K562 (cell line): ENCODE measurements at regions not wholly inside any gene's neighbourhood (a gene's known extent, or its start where the extent isn't known, plus 50 kb on each side); places are given as distances from the start of the nearest gene placed in this dataset.

Experiments
- ATAC-seq: fragments of 200-7000 bp; cut with Tn5 transposase; 3 replicates; pipeline ENCODE4 v1.9.1; 2020; ENCODE audit warnings: moderate library complexity
- BruUV-seq: library from RNA; stranded (reverse); fragments of 400-500 nt; replicated peaks from 2 replicates; lab custom pipeline; 2021; lab: Mats Ljungman, UMichigan
- CTCF ChIA-PET: fragments of 300-600 bp; formaldehyde crosslinking; extraction: SDS; loops from one replicate; lab custom pipeline; 2021; ENCODE audit warnings: low intra/inter-chr PET ratio; lab: Yijun Ruan, JAX
- POLR2A ChIA-PET: fragments of 300-600, 350-650 bp; sonication (Branson Sonifier 250); formaldehyde crosslinking; extraction: SDS; loops from one replicate; lab custom pipeline; 2021; ENCODE audit warnings: antibody characterized with exemption, inconsistent platforms; lab: Yijun Ruan, JAX
- DNase-seq, 4 experiments: peaks; one replicate each; pipeline versions ENCODE4 v3.0.0 to v3.0.0-alpha.2; 2011 to 2018; ENCODE audit warnings: low spot score in 3 of 4, mixed read lengths in 3 of 4; ENCODE audit errors: extremely low read depth in 1 of 4
- FAIRE-seq: peaks from 2 replicates; lab custom pipeline; 2011; peaks lifted over from hg19 to GRCh38; lab: Jason Lieb, UNC
- H2AFZ ChIP-seq: 2 replicates; pipeline ENCODE4 v1.6.0; 2011; ENCODE audit warnings: low read depth, low read length, control low read depth, inconsistent platforms
- H3K27ac ChIP-seq: fragments of 200-600 bp; 3 replicates; pipeline ENCODE4 v1.8.0; 2011; ENCODE audit warnings: low read depth, mild to moderate bottlenecking, control low read depth, inconsistent platforms, low read length, moderate library complexity, mixed read lengths; ENCODE audit errors: extremely low read depth
- H3K27me3 ChIP-seq, 2 experiments: fragments of 300-600 bp in 1 of 2; 2 replicates in 1 of 2; 3 replicates in 1 of 2; pipeline versions ENCODE4 v1.6.0 to v1.8.0; 2011; ENCODE audit warnings: inconsistent platforms in 2 of 2, low read length in 2 of 2, mild to moderate bottlenecking in 1 of 2, mixed read lengths in 1 of 2, moderate library complexity in 1 of 2; ENCODE audit not compliant: control insufficient read depth in 2 of 2, insufficient read depth in 2 of 2
- H3K36me3 ChIP-seq: fragments of 300-600 bp; 3 replicates; pipeline ENCODE4 v1.8.0; 2011; ENCODE audit warnings: mild to moderate bottlenecking, low read length, inconsistent platforms; ENCODE audit not compliant: control insufficient read depth, insufficient read depth
- H3K4me1 ChIP-seq, 2 experiments: fragments of 200-600 bp in 1 of 2; replicated peaks in 1 of 2; 2 replicates in 1 of 2; 3 replicates in 1 of 2; pipeline versions ENCODE4 v1.5.1 to v1.8.0; 2011; ENCODE audit warnings: inconsistent platforms in 2 of 2, low read length in 2 of 2, mild to moderate bottlenecking in 1 of 2, mixed read lengths in 1 of 2, moderate library complexity in 1 of 2; ENCODE audit not compliant: control insufficient read depth in 2 of 2, insufficient read depth in 2 of 2
- H3K4me2 ChIP-seq: 2 replicates; pipeline ENCODE4 v1.6.1; 2011; ENCODE audit warnings: low read length, control low read depth, inconsistent platforms, mixed read lengths; ENCODE audit not compliant: insufficient read depth
- H3K4me3 ChIP-seq: fragments of 200-600 bp; sonication (generic), shearing (Covaris generic); 2 replicates; pipeline ENCODE4 v1.5.1; 2016; ENCODE audit warnings: control low read depth, inconsistent platforms
- H3K79me2 ChIP-seq: fragments of 200-600 bp; 3 replicates; pipeline ENCODE4 v1.8.0; 2011; ENCODE audit warnings: low read length, inconsistent platforms; ENCODE audit not compliant: control insufficient read depth, insufficient read depth
- H3K9ac ChIP-seq, 2 experiments: 2 replicates each; pipeline versions ENCODE4 v1.6.0 to v1.6.1; 2011; ENCODE audit warnings: low read depth in 2 of 2, low read length in 2 of 2, control low read depth in 1 of 2, inconsistent platforms in 1 of 2, mild to moderate bottlenecking in 1 of 2, mixed read lengths in 1 of 2; ENCODE audit not compliant: insufficient read depth in 1 of 2
- H3K9me1 ChIP-seq: one replicate; pipeline ENCODE4 v1.6.0; 2011; ENCODE audit warnings: inconsistent platforms, mild to moderate bottlenecking, low read length, moderate library complexity; ENCODE audit not compliant: control insufficient read depth, insufficient read depth
- H3K9me3 ChIP-seq: replicated peaks from 2 replicates; pipeline ENCODE4 v1.5.1; 2011; ENCODE audit warnings: low read depth, low read length, inconsistent platforms; ENCODE audit not compliant: control insufficient read depth, insufficient read depth
- H4K20me1 ChIP-seq: replicated peaks from 2 replicates; pipeline ENCODE4 v1.6.1; 2011; ENCODE audit warnings: low read length, inconsistent platforms, mixed read lengths; ENCODE audit not compliant: control insufficient read depth, insufficient read depth
- CCAR2 ChIP-seq: fragments of 200-400 bp; formaldehyde crosslinking; IDR thresholded peaks from 2 replicates; pipeline ENCODE4 v1.6.1; 2017; ENCODE audit warnings: mild to moderate bottlenecking, low read depth, low read length
- CREM ChIP-seq: IDR thresholded peaks from 2 replicates; pipeline ENCODE4 v1.6.1; 2014; ENCODE audit warnings: antibody characterized with exemption, low read depth
- LEF1 ChIP-seq: fragments of 450-650 bp; IDR thresholded peaks from 2 replicates; pipeline ENCODE4 v1.6.1; 2016; ENCODE audit warnings: mild to moderate bottlenecking
- MIER1 ChIP-seq: fragments of 450-650 bp; IDR thresholded peaks from 2 replicates; pipeline ENCODE4 v1.6.1; 2016; ENCODE audit warnings: antibody characterized with exemption, mild to moderate bottlenecking, low read depth
- NKRF ChIP-seq: fragments of 450-650 bp; IDR thresholded peaks from 2 replicates; pipeline ENCODE4 v1.6.1; 2016; ENCODE audit warnings: borderline replicate concordance
- NR2C2 ChIP-seq, 2 experiments: fragments of 200-800 bp in 1 of 2; sonication (Bioruptor generic) in 1 of 2; sonication (generic) in 1 of 2; formaldehyde crosslinking in 1 of 2; IDR thresholded peaks; 2 replicates each; pipeline versions ENCODE4 v1.6.1 to v1.8.0; 2016 to 2022; ENCODE audit warnings: mild to moderate bottlenecking in 1 of 2, missing compliant biosample characterization in 1 of 2, missing genetic modification characterization in 1 of 2, missing genetic modification reagents in 1 of 2
- POU5F1 ChIP-seq: fragments of 150-350 bp; IDR thresholded peaks from 2 replicates; pipeline ENCODE4 v1.6.1; 2014; ENCODE audit warnings: borderline replicate concordance, low read length, low read depth, mild to moderate bottlenecking; ENCODE audit not compliant: partially characterized antibody
- SMC3 ChIP-seq: conservative IDR thresholded peaks from 2 replicates; pipeline ENCODE4 v1.6.1; 2011; ENCODE audit warnings: low read depth, low read length, improper control_type of control experiment; ENCODE audit not compliant: insufficient read depth
- TGIF2 ChIP-seq: sonication (generic); formaldehyde crosslinking; IDR thresholded peaks from 2 replicates; pipeline ENCODE4 v1.8.1; 2022; ENCODE audit warnings: mild to moderate bottlenecking, missing genetic modification reagents, moderate library complexity
- XRCC3 ChIP-seq: fragments of 450-650 bp; IDR thresholded peaks from 2 replicates; pipeline ENCODE4 v1.6.1; 2017; ENCODE audit warnings: mild to moderate bottlenecking, moderate library complexity
- ZC3H4 ChIP-seq: sonication (generic); formaldehyde crosslinking; IDR thresholded peaks from 2 replicates; pipeline ENCODE4 v1.9.0; 2021; ENCODE audit warnings: missing genetic modification reagents, borderline replicate concordance
- WGBS: fragments of 100-300 bp; shearing (Covaris generic); methylation state at CpG from one replicate; pipeline ENCODE4 v1.1.6; 2016; ENCODE audit warnings: low coverage, mixed read lengths; ENCODE audit not compliant: insufficient coverage; ENCODE audit errors: missing lambda C conversion rate; 5-methylcytosine and 5-hydroxymethylcytosine counted together
- in situ Hi-C: fragments of 300-500 bp; cut with MboI; formaldehyde crosslinking; loops from 4 replicates; pipeline ENCODE4 v1.15.0; 2018; ENCODE audit warnings: inconsistent platforms, mixed read lengths
- intact Hi-C: fragments of 100-400 bp; cut with micrococcal nuclease; formaldehyde crosslinking; loops from 2 replicates; pipeline ENCODE4 v1.14.2; 2022

GRCh38 chr20:48261398-48261910 lies 476.2 kb upstream of the SULF2 start:
- CTCF ChIA-PET = no interaction called here
- H3K9me3 ChIP-seq = no peaks in the 10 kb centered on the region
- no peak overlapping the region for H2AFZ ChIP-seq
- BruUV-seq = no TSS peak
- WGBS = 0% methylated on average over 6 of the region's 6 CpGs
- no peak overlapping the region for H3K9ac ChIP-seq
- no peak overlapping the region for H3K27ac ChIP-seq
- TF ChIP-seq POU5F1 = no peak
- TF ChIP-seq, all 486 proteins: peak for 0
- POLR2A ChIA-PET = interaction anchor here (0.6 kb wide), 1 partner anchor 11 kb away, joined by 3 read pairs; no protein-coding TSS in a partner anchor
- Histone ChIP-seq H3K9me1 (no peaks in the 10 kb centered on the region), H3K4me3 (no peak overlapping the region), H4K20me1 (no peaks in the 10 kb centered on the region), H3K4me1 (no peaks in the 10 kb centered on the region), H3K27me3 (peaks cover 0 to 6% of the 10 kb centered on the region in 2 experiments; a peak in 1 of 5 replicates), H3K36me3 (no peaks in the 10 kb centered on the region), H3K4me2 (no peak overlapping the region), H3K79me2 (no peaks in the 10 kb centered on the region)
- ATAC-seq (no peak), FAIRE-seq (no peak), DNase-seq (no peak)
- in situ Hi-C loops = no loop called here
- intact Hi-C loops = no loop called here

- Histone ChIP-seq H2AFZ (no peak overlapping the region), H3K9ac (no peak overlapping the region), H3K27me3 (peaks cover 0 to 6% of the 10 kb centered on the region in 2 experiments; a peak in 1 of 5 replicates), H3K36me3 (no peaks in the 10 kb centered on the region), H3K4me2 (no peak overlapping the region), H3K27ac (no peak overlapping the region), H4K20me1 (no peaks in the 10 kb centered on the region), H3K9me1 (no peaks in the 10 kb centered on the region), H3K9me3 (no peaks in the 10 kb centered on the region), H3K4me1 (no peaks in the 10 kb centered on the region), H3K4me3 (no peak overlapping the region), H3K79me2 (no peaks in the 10 kb centered on the region)
- in situ Hi-C loops = no loop called here
- no peak for ATAC-seq
- whole genome bisulfite sequencing = 0% methylated on average over 15 of the region's 15 CpGs
- DNase-seq = no peak
- intact Hi-C loops = no loop called here
- FAIRE-seq = no peak
- ChIA-PET CTCF (no interaction called here), POLR2A (no interaction called here)
- no TSS peak for BruUV-seq
- TF ChIP-seq LEF1 (no peak), CREM (no peak), ZC3H4 (no peak), NKRF (no peak), NR2C2 (CRISPR knock-in tag; IDR thresholded peaks at IDR 0.05) (no peak), NR2C2 (tag; IDR thresholded peaks at IDR 0.05) (no peak), CCAR2 (no peak), SMC3 (no peak), TGIF2 (CRISPR knock-in tag) (no peak), XRCC3 (no peak), MIER1 (no peak)
Observed at GRCh38 chr20:48260129-48260756, 475.0 kb upstream of the SULF2 start.
